Ascending aorta (tissue), 2 donors: ENCODE measurements at regions not wholly inside any gene's neighbourhood (a gene's known extent, or its start where the extent isn't known, plus 50 kb on each side); places are given as distances from the start of the nearest gene placed in this dataset.

ENCODE experiments used
- DNase-seq, 2 donors: peaks; one replicate each; pipeline ENCODE4 v3.0.0-alpha.2; 2019; ENCODE audit warnings: low spot score in 2 of 2
- H3K27ac ChIP-seq, 2 donors: fragments of 200-600 bp; sonication (generic); one replicate each; pipeline ENCODE4 v1.5.1; 2016 to 2017; ENCODE audit warnings: mild to moderate bottlenecking in 1 of 2
- H3K27me3 ChIP-seq: fragments of 200-600 bp; sonication (generic); one replicate; pipeline ENCODE4 v1.5.1; 2017
- H3K36me3 ChIP-seq, 2 donors: fragments of 200-600 bp; sonication (generic); one replicate each; pipeline ENCODE4 v1.5.1; 2016
- H3K4me1 ChIP-seq, 2 donors: fragments of 200-600 bp; sonication (generic); one replicate each; pipeline ENCODE4 v1.5.1; 2016 to 2017; ENCODE audit warnings: mild to moderate bottlenecking in 1 of 2
- H3K4me3 ChIP-seq, 2 donors: fragments of 200-600 bp; sonication (generic); one replicate each; pipeline ENCODE4 v1.5.1; 2016 to 2017; ENCODE audit warnings: mild to moderate bottlenecking in 1 of 2
- H3K9me3 ChIP-seq, 2 donors: fragments of 200-600 bp; sonication (generic); one replicate each; pipeline ENCODE4 v1.5.1; 2016
- CTCF ChIP-seq, 3 experiments: fragments of 200-600 bp in 2 of 3; fragments of 450-650 bp in 1 of 3; sonication (generic) in 2 of 3; IDR thresholded peaks; one replicate each; pipeline ENCODE4 v1.5.1; 2016 to 2019; ENCODE audit warnings: antibody characterized with exemption in 3 of 3, mild to moderate bottlenecking in 1 of 3, moderate library complexity in 1 of 3
- intact Hi-C: fragments of 100-400 bp; cut with DNase I; formaldehyde crosslinking; loops from one replicate; pipeline ENCODE4 v1.15.1; 2023

- no peak for DNase-seq
- intact Hi-C loops, result no loop called here
- Histone ChIP-seq H3K9me3 (no peaks in the 10 kb centered on the region), H3K36me3 (no peaks in the 10 kb centered on the region), H3K4me3 (no peak overlapping the region), H3K27ac (no peak overlapping the region), H3K4me1 (no peaks in the 10 kb centered on the region), H3K27me3 (no peaks in the 10 kb centered on the region)
- no peak for TF ChIP-seq CTCF (IDR thresholded peaks at IDR 0.05)
Observed at GRCh38 chr12:89927226-89927698, 218.6 kb upstream of the ATP2B1 start.

GRCh38 chr12:89924191-89924590 is 215.6 kb upstream of the ATP2B1 start:
- intact Hi-C loops, result no loop called here
- no peak for TF ChIP-seq CTCF (IDR thresholded peaks at IDR 0.05)

GRCh38 chr12:89923091-89923490 is 214.5 kb upstream of the ATP2B1 start:
- no peak overlapping the region for H3K27ac ChIP-seq
- no peaks in the 10 kb centered on the region for H3K4me1 ChIP-seq
- H3K27me3 ChIP-seq, result no peaks in the 10 kb centered on the region
- intact Hi-C loops, result no loop called here
- DNase-seq, result no peak
- H3K36me3 ChIP-seq, result no peaks in the 10 kb centered on the region
- H3K4me3 ChIP-seq, result no peak overlapping the region
- no peak for TF ChIP-seq CTCF (IDR thresholded peaks at IDR 0.05)
- no peaks in the 10 kb centered on the region for H3K9me3 ChIP-seq

More at GRCh38 chr12:89924191-89924590, 215.6 kb upstream of the ATP2B1 start:
- H3K27me3 ChIP-seq, result no peaks in the 10 kb centered on the region
- no peaks in the 10 kb centered on the region for H3K4me1 ChIP-seq
- no peak for DNase-seq
- H3K36me3 ChIP-seq, result no peaks in the 10 kb centered on the region
- no peak overlapping the region for H3K4me3 ChIP-seq
- H3K27ac ChIP-seq, result no peak overlapping the region
- no peaks in the 10 kb centered on the region for H3K9me3 ChIP-seq

GRCh38 chr12:89920866-89921265 is 212.2 kb upstream of the ATP2B1 start:
- H3K4me1 ChIP-seq, result no peaks in the 10 kb centered on the region
- H3K36me3 ChIP-seq, result no peaks in the 10 kb centered on the region
- H3K27me3 ChIP-seq, result no peaks in the 10 kb centered on the region
- DNase-seq, result no peak
- intact Hi-C loops, result no loop called here
- H3K9me3 ChIP-seq, result no peaks in the 10 kb centered on the region
- no peak overlapping the region for H3K4me3 ChIP-seq
- H3K27ac ChIP-seq, result no peak overlapping the region
- TF ChIP-seq CTCF (IDR thresholded peaks at IDR 0.05), result no peak

- intact Hi-C loops, result no loop called here
- DNase-seq, result no peak
- no peak for TF ChIP-seq CTCF (IDR thresholded peaks at IDR 0.05)
- Histone ChIP-seq H3K36me3 (no peaks in the 10 kb centered on the region), H3K27me3 (no peaks in the 10 kb centered on the region), H3K27ac (no peak overlapping the region), H3K9me3 (no peaks in the 10 kb centered on the region), H3K4me3 (no peak overlapping the region), H3K4me1 (no peaks in the 10 kb centered on the region)
Observed at GRCh38 chr12:89919241-89919906, 210.7 kb upstream of the ATP2B1 start.
